Esophagus squamous epithelium (tissue), 4 donors: ENCODE measurements at regions not wholly inside any gene's neighbourhood (a gene's known extent, or its start where the extent isn't known, plus 50 kb on each side); places are given as distances from the start of the nearest gene placed in this dataset.

ENCODE experiments used
- POLR2A ChIP-seq, 4 donors: fragments of 450-650 bp; IDR thresholded peaks; one replicate each; pipeline ENCODE4 v1.6.1; 2017; ENCODE audit warnings: antibody characterized with exemption in 4 of 4, mild to moderate bottlenecking in 4 of 4, moderate library complexity in 3 of 4
- TF ChIP-seq, protein P1 (sequence below), 6 experiments: fragments of 450-650 bp in 4 of 6; fragments of 200-600 bp in 2 of 6; sonication (generic) in 2 of 6; IDR thresholded peaks; one replicate each; pipeline ENCODE4 v1.5.1; 2016 to 2019; ENCODE audit warnings: antibody characterized with exemption in 6 of 6, mild to moderate bottlenecking in 4 of 6, moderate library complexity in 4 of 6

DNA sequence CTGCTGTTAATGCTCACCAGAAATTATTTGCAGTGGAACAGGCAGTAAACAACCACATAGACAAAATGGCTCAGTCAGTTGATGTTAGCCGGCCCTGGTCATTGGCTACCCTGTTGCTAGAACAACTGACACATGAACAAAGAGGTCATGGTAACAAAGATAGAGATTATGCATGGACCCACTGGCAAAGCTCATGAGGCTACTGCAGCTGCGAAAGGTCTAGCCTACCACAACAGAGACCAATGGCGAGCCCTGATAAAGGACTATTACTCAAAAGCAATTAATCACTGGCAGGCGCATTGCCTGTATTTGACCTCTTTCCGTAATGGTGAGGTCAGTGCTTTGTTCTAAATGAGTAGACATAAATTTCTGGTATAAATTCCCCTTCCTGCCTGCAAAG is 474.2 kb downstream of the DSC3 start:
- TF ChIP-seq, protein P1, sequence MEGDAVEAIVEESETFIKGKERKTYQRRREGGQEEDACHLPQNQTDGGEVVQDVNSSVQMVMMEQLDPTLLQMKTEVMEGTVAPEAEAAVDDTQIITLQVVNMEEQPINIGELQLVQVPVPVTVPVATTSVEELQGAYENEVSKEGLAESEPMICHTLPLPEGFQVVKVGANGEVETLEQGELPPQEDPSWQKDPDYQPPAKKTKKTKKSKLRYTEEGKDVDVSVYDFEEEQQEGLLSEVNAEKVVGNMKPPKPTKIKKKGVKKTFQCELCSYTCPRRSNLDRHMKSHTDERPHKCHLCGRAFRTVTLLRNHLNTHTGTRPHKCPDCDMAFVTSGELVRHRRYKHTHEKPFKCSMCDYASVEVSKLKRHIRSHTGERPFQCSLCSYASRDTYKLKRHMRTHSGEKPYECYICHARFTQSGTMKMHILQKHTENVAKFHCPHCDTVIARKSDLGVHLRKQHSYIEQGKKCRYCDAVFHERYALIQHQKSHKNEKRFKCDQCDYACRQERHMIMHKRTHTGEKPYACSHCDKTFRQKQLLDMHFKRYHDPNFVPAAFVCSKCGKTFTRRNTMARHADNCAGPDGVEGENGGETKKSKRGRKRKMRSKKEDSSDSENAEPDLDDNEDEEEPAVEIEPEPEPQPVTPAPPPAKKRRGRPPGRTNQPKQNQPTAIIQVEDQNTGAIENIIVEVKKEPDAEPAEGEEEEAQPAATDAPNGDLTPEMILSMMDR (IDR thresholded peaks at IDR 0.05) = no peak
- no peak for TF ChIP-seq POLR2A (IDR thresholded peaks at IDR 0.05)
